Coronary artery (tissue), 2 donors: ENCODE measurements at regions not wholly inside any gene's neighbourhood (a gene's known extent, or its start where the extent isn't known, plus 50 kb on each side); places are given as distances from the start of the nearest gene placed in this dataset.
A peak's percentile ranks its signal among the peaks of the same experiment; 100 is the strongest.

Source experiments
- DNase-seq: peaks from one replicate; pipeline ENCODE4 v3.0.0-alpha.2; 2017; ENCODE audit warnings: low spot score
- H3K27ac ChIP-seq, 2 donors: fragments of 200-600 bp; sonication (generic); one replicate each; pipeline ENCODE4 v1.5.1; 2016 to 2019
- H3K4me3 ChIP-seq: fragments of 200-600 bp; sonication (generic); 2 replicates; pipeline ENCODE4 v1.5.1; 2016; ENCODE audit warnings: mild to moderate bottlenecking, moderate library complexity
- TF ChIP-seq, protein P1 (sequence below): fragments of 200-600 bp; sonication (generic); IDR thresholded peaks from one replicate; pipeline ENCODE4 v1.5.1; 2019; ENCODE audit warnings: antibody characterized with exemption

DNA sequence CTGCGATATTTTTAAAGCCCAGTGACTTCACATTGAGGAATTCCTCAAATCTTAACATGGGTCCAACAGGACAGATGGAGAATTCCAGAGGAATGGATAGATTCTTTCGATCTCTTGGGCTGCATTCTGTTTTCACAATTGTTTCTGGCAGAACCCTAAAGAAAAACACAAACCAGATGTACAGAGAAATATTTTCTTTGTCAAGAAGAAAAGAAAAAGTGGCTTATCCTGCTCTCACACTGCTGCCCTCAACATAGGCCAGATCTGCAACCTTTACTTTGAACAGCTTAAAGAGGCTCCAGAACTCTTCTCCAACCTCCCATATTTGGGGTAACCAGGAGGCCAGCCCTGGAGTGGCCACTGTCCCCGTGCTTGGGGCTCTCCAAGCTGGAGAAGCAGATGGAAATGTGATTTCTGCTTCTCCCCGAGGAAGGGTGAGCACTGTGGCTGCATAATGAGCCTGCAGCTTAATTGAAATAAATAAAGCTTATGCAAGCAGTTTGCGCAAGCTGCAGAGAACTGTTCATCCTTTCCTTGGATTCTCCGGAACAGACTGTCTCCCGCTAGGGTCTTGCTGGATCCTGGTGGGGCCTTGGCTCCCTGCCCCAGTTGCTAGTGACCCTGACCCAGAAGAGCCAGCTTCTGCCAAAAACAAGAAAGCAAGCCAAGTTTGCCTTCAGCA lies 453.2 kb upstream of the PROK2 start:
- Histone ChIP-seq H3K4me3 (no peak overlapping the region), H3K27ac (no peak overlapping the region)
- DNase-seq, result no peak
- TF ChIP-seq, protein P1, sequence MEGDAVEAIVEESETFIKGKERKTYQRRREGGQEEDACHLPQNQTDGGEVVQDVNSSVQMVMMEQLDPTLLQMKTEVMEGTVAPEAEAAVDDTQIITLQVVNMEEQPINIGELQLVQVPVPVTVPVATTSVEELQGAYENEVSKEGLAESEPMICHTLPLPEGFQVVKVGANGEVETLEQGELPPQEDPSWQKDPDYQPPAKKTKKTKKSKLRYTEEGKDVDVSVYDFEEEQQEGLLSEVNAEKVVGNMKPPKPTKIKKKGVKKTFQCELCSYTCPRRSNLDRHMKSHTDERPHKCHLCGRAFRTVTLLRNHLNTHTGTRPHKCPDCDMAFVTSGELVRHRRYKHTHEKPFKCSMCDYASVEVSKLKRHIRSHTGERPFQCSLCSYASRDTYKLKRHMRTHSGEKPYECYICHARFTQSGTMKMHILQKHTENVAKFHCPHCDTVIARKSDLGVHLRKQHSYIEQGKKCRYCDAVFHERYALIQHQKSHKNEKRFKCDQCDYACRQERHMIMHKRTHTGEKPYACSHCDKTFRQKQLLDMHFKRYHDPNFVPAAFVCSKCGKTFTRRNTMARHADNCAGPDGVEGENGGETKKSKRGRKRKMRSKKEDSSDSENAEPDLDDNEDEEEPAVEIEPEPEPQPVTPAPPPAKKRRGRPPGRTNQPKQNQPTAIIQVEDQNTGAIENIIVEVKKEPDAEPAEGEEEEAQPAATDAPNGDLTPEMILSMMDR, result no peak

DNA sequence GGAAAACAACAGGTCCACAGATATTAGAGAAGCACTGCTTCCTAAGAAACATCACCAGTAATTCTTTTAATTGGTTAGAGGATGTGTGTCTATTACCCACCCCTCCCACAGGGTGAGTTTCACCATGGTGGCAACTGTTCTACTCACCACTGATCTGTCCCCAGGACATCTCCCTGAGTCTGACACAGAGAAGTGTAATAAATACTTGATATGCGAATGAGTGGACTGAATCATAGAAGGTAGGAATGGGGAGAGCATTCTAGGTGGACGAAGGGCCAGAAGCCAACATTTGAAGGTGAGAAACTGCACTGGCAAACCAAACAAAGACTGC lies 452.7 kb upstream of the PROK2 start:
- Histone ChIP-seq H3K4me3 (no peak overlapping the region), H3K27ac (no peak overlapping the region)
- TF ChIP-seq, protein P1, result no peak
- no peak for DNase-seq

DNA sequence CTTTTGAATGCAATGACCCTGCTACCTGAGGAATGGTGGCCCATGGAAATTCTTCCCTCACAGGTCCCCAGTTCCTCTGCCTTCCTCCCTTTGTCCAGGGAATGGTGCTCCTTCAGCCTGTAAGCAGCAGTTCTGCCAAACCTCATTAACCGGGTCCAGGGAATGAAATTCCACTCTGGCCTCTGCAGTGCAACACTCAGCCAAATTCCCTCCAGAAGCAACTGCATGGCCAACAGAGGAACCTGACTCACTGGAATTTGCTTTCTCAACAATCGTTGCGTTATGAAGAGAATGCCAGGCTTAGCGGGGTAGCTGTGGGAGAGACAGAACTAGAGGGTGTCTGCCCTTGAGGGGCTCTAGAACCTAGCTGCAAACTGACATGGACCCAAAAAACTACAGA lies 449.4 kb upstream of the PROK2 start:
- no peak overlapping the region for H3K4me3 ChIP-seq
- TF ChIP-seq, protein P1, result no peak
- no peak overlapping the region for H3K27ac ChIP-seq
- DNase-seq, result no peak

DNA sequence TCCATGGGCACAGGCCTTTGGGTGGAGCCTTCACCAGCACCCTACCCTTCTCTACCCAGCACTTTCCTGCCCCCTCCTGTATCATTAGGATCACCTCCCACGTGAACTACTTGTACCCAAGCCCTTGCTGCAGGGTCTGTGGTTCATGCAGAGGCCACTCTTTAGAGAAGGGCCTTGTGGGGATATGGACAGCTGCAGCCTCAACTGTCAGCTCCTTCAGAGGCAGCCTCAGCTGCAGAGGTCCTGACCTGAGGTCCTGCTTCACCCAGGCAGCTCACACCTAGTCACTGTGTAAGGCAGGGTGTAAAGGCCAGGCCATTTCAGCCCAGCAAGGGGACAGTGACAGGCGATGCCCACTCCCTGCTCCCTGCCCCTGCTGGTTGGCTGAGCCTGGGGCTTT lies 448.6 kb upstream of the PROK2 start:
- H3K27ac ChIP-seq, result no peak overlapping the region
- no peak overlapping the region for H3K4me3 ChIP-seq
- TF ChIP-seq, protein P1, result no peak
- no peak for DNase-seq

DNA sequence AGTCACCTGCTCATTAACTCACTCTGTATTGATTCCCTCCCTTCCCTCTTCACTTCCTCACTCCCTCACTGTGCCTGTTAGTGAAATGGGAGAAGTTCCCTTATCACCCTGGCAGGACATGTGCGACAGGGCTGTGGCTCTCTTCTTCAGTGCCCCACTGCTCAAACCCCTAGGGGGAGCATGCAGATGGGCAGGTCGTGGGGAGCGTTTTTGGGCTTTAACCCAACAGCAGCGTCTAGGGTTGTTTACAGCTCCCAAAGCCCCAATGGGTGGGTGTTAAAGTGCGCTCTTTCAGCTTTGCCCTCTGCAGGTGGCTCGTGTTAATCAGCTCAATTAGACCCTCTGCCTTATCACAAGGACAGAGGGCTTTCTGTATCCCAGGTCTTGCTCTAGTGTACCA lies 447.8 kb upstream of the PROK2 start:
- Histone ChIP-seq H3K4me3 (no peak overlapping the region), H3K27ac (no peak overlapping the region)
- no peak for DNase-seq
- TF ChIP-seq, protein P1, result no peak

DNA sequence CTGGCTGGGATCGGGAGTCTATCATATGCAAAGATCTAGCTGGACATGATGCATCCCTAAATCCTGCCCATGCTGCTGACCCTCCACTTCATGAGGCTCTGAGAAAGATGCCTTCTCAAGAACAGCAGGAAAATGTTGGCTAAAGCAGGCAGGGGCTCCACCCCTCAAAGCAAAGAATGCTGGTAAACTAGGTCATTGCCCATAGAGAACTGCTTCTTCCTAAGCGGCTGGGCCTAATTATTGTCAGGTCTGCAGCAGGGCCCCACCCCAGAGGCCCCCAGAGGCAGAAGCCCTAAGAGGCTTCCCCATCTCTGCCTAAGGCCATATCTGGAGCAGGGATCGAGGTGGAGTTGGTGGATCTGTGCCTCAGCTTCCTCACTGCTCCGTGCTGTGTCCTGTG lies 447.4 kb upstream of the PROK2 start:
- TF ChIP-seq, protein P1, result no peak
- peak; percentile 50 for DNase-seq
- Histone ChIP-seq H3K4me3 (no peak overlapping the region), H3K27ac (no peak overlapping the region)

DNA sequence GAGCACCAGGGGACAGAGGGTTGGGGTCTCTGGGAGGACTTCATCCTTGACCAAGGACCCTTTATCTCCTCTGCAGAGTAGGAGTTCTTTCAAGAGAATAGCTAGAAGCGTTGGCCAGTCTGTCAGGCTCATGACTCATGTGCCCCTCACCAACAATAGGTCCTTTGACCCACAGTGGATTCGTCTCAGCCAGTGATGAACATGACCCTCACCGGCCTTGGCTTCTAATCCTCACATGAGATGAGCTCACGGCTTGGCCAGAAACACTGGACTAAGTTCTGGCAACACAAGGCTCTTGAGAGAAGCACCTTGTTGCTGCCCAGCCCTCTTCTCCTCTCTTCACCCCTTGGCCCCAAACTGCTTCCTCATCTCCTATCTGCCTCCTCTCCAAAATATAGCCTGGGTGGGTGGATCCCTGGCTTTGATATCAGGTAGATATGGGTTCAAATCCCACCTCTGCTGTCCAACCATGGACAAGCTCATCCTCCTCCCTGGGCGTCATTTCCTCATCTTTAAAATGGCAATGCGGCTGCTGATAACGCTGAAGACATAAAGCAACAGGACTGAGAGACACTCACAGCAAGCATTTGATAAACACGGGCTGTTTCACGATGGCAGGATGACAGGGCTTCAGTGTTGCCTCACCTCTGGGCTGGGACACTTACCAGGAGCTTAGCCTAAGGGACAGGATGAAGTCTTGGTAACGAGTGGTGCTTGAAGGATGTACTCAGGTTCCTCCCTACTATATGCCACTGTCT lies 446.7 kb upstream of the PROK2 start:
- H3K27ac ChIP-seq, result no peak overlapping the region
- TF ChIP-seq, protein P1, result no peak
- no peak for DNase-seq
- no peak overlapping the region for H3K4me3 ChIP-seq
